RPMI8226 (cell line): ENCODE measurements at regions not wholly inside any gene's neighbourhood (a gene's known extent, or its start where the extent isn't known, plus 50 kb on each side); places are given as distances from the start of the nearest gene placed in this dataset.

Source experiments
- DNase-seq: peaks from one replicate; pipeline ENCODE4 v3.0.0-alpha.2; 2015

DNA sequence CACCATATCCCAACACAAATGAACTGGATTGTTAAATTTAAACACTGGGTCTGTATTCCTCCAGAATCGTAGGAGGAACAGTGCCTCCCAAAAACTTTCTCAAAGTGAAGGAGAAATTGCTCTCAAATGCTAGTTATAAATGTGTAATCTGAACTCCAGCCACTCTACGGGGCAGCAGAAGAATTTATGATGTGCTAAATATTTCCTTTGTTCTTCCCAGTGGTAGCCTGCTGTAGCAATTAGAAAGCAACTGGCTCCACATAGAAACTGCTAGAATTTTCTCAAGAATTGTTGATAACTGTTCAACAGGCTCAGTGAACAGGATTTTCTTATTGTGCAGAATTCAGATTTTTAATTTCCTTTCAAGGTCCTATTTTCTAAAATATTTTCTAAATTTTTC, 49.8 kb upstream of the EYA4 start:
- DNase-seq, result no peak
